HEK293T (cell line): ENCODE measurements at regions not wholly inside any gene's neighbourhood (a gene's known extent, or its start where the extent isn't known, plus 50 kb on each side); places are given as distances from the start of the nearest gene placed in this dataset.

Experiments used
- ARNT ChIP-seq: fragments of 450-650 bp; IDR thresholded peaks from 2 replicates; pipeline ENCODE4 v1.6.1; 2017; ENCODE audit warnings: mild to moderate bottlenecking
- BHLHE40 ChIP-seq: fragments of 450-650 bp; IDR thresholded peaks from 2 replicates; pipeline ENCODE4 v1.6.1; 2016; ENCODE audit warnings: mild to moderate bottlenecking, moderate library complexity, borderline replicate concordance
- FOXK2 ChIP-seq: fragments of 450-650 bp; IDR thresholded peaks from 2 replicates; pipeline ENCODE4 v1.6.1; 2016; ENCODE audit warnings: mild to moderate bottlenecking
- FOXM1 ChIP-seq: fragments of 450-650 bp; IDR thresholded peaks from 2 replicates; pipeline ENCODE4 v1.6.1; 2017; ENCODE audit warnings: mild to moderate bottlenecking, borderline replicate concordance
- L3MBTL2 ChIP-seq: fragments of 450-650 bp; conservative IDR thresholded peaks from 2 replicates; pipeline ENCODE4 v1.6.1; 2016; ENCODE audit warnings: mild to moderate bottlenecking
- LEF1 ChIP-seq: fragments of 450-650 bp; IDR thresholded peaks from 2 replicates; pipeline ENCODE4 v1.6.1; 2017; ENCODE audit warnings: mild to moderate bottlenecking, borderline replicate concordance
- PKNOX1 ChIP-seq: fragments of 450-650 bp; IDR thresholded peaks from 2 replicates; pipeline ENCODE4 v1.6.1; 2016
- SP1 ChIP-seq: fragments of 450-650 bp; IDR thresholded peaks from 2 replicates; pipeline ENCODE4 v1.6.1; 2017
- TARDBP ChIP-seq: fragments of 450-650 bp; IDR thresholded peaks from 2 replicates; pipeline ENCODE4 v1.6.1; 2016
- ZNF384 ChIP-seq: fragments of 450-650 bp; IDR thresholded peaks from 2 replicates; pipeline ENCODE4 v1.6.1; 2016

GRCh38 chr6:41441598-41442351, 104.4 kb upstream of the FOXP4 start:
- TF ChIP-seq FOXK2 (no peak), BHLHE40 (no peak), PKNOX1 (no peak), ZNF384 (no peak), ARNT (no peak), FOXM1 (no peak), TARDBP (no peak), LEF1 (no peak), SP1 (no peak), L3MBTL2 (no peak)
